NCI-H1417 treated with DMSO at 0.1 percent for 48 hours (cell line): ENCODE measurements at regions not wholly inside any gene's neighbourhood (a gene's known extent, or its start where the extent isn't known, plus 50 kb on each side); places are given as distances from the start of the nearest gene placed in this dataset.
"Not testable (repeated sequence)": the region's sequence is repeated elsewhere in the genome, so short reads cannot be mapped to it uniquely, and the experiment has no call there.

Experiments
- DNase-seq: peaks from one replicate; lab custom pipeline; 2025; lab: John Stamatoyannopoulos, UW

DNA sequence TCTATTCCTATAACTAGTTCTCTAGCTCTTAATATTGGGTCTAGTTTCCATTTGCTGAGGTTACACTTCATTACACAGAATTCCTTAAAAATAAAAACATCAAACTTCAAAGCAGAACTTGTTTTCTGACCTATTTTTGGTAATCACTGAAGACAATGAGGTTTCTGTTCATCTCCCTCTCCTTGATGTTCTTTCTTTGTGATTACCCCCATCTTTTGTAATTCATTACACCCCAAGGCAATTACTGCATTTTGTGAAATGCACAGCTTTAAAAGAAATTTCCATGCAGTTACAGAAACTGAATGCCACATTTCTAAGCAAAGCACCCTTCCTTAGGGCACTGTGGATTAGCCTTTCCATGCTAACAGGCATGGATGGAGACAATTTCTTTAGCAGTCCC, 363.2 kb upstream of the RND3 start:
- DNase-seq, result no peak

DNA sequence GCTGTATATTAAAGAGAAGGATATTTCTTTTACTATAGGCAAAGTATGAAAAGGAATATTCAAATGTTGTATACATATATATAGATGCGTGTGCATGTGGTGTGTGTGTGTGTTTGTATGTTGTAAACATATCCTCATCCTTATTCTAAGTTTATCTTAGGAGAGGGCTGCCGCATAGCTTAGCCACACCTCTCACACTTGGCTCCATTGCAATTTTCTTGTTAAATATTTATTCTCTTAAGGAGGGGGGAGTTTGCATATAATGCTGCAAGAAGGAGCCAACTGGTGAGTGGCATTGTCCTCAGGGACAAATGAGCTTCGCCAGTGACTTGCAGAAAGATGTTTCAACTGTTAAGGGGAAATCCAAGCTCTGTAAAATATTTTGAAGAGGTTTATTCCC, 360.1 kb upstream of the RND3 start:
- DNase-seq, result no peak

DNA sequence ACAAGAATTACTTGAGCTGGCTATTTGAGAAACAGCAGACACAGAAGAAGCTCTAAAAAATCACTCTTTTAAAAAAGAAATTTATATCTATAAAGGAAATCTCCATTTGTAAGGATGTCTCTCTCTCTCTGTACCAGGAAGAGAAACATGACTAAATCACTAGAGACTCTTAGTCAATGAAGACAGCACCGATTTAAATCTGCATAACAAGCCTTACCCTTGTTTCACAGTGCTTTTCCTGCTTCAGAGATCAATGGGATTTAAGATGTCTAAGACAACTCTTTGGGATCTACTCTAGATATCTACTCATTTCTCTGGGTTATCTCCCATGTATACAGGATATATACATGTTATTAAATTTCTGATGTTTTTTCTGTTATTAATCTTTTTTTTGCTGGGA, 359.2 kb upstream of the RND3 start:
- DNase-seq, result no peak

DNA sequence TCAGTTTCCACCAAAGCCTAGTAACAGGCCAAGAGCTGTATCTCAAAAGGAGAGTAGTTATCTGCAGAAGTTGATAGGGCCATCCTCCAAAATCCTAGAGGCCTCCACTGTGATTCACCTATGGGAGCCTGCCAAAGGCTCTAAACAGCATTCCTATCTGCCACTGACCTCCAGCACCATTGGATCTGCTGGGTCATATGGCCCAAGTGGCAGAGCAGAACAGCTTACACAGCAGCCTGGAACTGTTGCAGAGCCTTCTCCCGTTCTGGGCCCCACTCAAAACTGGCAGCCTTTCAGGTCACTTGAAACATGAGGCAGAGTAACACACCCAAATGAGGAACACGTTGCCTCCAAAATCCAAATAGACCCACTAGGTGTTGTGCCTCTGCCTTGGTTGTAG, 345.2 kb upstream of the RND3 start:
- no peak for DNase-seq

DNA sequence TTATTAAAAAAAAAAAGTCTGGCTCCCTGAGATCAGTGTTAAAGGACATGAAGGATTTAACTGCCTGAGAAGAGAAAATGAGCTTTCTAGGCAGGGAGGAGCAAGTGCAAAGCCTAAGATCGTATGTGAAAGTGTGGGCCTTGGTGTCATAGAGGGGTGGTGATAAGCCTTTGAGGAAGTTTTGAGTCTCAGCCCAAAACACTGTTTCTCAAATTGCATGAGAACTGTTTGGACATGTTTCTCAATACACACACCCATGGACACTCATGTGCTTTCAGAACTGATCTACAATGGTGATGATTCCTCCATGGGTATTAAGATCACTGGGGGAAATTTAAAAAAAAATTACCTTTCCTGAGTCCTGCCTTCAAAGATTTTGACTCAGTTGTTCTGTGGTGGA, 336.7 kb upstream of the RND3 start:
- DNase-seq, result no peak

DNA sequence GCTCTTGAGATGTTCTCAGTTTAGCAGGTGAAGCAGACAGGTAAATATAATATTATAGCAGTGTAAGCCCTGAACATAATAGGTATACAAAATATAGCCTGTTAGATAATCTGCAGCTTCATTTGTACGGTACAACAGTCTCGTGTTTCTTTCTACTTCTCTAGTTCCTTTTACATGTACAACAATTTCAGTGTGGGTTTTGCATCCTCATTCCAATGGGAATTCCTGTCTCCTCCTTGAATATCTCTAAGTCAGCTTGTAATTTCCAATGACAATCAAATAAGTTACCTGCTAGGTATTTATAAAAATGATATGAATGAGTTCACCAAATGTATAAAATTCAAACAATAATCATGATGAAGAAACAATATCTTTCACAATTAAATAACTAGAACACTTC, 330.0 kb upstream of the RND3 start:
- no peak for DNase-seq

DNA sequence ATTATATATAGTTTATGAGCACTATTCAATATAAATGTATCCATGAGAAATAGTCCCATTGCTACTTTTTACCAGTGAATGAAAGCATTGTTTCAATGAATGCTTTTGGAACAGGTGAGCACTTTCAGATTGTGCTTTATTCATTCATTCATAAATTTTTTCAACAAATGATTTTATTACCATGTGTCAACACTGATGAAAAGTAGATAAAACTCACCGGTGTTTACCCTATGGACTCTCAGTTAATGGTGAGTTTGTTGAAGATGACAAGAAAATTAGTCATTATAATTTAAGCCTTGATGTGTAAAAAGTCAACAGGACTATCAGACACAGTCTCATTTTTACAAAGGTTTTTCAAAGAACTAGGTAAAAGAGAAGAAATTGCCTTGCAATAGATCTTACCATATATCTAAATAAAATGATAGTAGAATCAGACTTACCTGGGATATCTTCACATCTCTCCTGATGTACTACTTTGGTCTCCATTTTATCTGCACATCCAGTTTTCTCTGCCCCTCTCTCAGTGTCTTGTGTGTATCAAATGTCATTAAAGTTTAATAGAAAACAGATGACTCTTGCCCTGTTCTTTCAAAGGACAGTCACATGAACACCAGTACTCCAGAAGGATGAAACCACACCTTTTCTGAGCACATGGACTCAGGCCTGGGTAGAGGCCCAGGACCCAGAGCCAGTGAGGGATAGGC, 325.3 kb upstream of the RND3 start:
- no peak for DNase-seq

DNA sequence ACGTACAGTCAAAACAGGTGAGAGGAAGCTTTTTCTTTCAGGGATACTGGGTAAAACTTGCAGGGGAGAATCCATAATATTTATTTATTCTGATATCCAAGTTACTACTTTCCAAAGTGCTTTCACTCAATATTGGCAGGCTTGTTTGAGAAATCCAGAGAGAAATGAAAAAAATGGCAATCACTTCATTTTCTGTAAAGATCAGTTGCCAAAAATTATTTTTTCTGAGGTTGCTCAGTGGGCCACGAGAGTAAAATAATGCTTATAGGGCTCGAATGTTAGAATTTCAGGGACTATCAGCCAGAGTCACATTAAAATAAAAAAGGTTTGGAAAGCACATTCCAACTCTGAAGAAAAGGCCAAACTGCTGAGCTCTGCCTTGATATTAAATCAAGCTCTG, 324.6 kb upstream of the RND3 start:
- no peak for DNase-seq

DNA sequence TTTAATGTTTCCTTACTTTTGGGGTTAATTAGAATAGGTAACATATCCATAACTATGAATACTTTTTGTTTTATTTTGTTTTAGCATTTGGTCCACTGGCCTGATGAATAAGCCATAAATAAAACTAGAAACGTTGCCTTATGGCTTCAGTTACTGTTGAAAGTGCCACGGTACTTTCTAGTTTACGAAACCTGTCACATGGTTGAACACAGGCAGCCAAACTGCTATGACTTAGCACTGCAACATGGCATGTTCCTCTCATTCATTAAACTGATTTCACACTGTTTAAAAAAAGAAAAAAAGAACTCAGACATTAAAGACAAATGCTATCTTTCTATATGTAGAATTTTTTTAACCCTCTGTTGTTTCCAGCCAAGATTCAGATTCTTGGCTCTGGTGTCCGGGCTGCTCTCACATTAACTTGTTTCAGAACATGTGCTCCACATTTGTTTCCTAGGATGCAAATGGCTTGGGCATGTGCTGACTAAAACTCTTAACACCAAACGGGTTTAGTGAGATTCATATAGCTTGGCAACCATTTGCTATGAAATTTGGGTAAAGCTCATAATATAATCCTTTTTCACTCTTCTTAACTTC, 323.9 kb upstream of the RND3 start:
- DNase-seq, result no peak

DNA sequence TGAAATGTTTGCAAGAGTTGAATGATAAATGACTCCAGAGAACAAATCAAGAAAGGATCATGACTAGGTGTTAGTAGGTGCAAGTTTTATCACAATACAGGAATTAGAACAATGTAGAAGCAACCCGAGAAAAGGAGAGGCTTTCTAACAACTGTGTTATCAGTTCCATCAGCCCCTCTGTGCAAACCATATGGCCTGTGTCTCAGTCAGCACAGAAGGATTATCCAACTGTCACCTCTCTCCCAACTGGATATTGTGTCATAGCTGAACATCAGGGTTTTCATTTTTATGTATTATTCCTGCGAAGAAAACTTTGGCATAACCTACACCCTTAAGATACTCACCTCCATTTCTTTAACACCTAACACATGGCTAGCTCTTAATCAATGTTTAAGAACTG, 321.6 kb upstream of the RND3 start:
- no peak for DNase-seq

DNA sequence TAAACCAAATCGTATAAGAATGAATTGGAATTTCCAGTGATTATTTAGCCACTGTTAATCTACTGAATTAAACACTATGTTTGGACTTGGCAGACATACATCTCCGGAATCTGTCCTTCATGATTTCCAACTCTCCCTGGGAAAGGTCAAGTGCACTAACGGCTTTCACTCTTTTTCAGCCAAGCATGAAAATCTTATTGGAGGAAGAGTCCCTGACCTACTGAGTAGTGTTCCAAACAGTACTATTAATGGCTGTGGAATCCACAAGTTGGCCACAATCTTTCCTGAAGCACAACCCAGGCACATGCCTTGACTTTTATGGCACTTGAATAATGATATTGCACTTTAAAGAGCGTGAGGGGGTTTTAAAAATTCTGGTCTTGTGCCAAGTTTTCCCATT, 318.9 kb upstream of the RND3 start:
- DNase-seq, result no peak

DNA sequence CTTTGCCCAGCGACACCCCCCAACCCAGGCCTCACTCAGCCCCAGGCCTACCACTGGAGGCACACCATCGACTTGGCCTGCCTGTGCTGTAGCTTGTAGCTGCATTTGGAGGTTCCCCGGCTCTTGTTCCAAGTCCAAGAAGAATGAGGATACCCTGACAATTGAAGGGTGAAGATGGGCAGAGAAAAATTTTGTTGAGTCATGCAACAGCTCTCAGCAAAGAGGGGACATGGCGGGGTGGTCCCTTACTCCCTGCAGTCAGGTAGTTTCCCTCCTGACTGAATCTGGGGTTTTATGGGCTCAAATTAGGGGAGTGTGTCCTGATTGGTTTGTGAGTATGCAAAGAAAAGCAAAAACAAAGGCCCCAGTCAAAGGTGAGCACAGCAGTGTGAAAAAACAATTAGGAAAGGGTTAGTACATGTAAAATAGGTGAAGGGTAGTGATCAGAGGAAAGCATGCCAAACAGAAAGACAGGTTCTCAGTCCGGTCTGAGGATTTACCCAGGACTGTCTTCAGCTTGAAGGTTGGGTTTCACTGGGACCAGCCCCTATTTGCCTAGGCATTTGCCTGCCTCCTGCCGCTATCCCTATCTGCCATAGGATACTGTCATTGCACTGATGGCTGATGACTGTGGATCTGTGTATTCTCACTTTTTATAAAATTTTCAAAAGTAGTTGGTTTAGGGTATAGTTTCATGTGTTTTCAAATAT, 316.4 kb upstream of the RND3 start:
- DNase-seq, result no peak

DNA sequence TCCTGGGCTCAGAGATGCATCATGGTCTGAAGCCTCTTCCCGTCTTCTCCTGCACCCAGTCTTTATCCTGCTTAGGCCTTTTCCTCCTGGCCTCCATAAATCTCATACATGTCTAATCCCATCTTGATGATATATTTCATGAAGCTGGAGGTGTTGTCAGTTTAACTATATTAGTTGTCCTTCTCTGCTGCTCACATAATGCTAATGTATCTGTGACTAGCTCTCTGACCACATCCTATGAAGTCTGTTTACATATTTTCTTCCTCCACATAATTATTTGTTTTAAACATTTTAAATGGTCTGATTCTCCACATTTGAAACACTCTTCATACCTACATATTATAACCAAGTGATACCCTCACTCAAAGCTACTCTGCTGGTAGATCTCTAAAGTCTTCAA, 315.2 kb upstream of the RND3 start:
- DNase-seq, result no peak

DNA sequence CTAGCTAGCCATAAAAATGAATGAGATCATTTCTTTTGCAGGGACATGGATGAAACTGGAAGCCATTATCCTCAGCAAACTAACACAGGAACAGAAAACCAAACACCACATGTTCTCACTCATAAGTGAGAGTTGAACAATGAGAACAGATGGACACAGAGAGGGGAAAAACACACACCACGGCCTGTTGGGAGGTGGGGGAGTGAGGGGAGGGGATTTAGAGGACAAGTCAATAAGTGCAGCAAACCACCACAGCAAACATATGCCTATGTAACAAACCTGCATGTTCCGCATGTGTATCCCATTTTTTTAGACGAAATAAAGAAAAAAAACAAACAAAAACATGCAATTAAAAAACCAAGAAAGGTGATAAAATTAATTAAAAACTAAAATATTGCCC, 308.8 kb upstream of the RND3 start:
- DNase-seq, result not testable (repeated sequence)

DNA sequence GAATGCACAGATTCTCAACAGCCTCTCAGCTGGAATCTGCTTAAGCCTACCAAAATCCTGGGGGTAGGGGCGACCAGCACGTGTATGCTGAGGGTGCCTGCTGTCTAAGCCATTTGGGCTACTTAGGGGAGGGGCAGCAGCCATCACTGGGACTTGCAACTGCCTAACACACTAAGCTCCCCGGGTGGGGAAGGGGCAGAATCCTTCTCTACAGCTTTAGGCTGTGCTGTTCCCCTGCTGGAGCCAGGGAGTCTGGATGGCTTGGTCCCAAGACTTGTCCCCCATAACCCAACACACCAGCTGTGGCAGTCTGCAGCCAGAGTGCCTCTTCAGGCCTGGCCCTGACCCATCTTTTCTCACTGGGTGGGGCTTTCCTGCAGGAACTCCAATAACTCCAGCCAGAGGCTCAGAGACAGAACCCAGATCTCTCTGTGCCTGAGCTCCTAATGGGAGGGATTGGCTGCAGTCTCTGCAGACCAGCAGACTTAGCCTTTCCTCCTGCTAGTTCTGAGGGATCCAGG, 305.4 kb upstream of the RND3 start:
- DNase-seq, result no peak

DNA sequence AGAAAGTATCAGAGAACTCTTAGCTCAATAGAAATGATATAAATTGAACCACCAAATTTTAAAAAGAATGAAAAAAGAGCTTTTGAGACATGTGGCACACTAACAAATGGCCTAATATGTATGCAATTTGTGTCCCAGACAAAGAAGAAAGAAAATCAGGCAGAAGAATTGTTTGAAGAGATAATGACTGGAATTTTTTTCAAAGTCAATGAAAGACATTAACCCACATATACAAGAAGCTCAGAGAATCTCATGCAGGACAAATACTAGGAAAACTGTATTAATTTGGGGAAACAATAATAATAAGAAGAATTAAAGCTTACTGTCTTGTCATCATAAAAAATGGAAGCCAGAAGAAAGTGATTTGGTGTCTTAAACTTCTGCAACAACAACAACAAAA, 304.1 kb upstream of the RND3 start:
- DNase-seq, result no peak

DNA sequence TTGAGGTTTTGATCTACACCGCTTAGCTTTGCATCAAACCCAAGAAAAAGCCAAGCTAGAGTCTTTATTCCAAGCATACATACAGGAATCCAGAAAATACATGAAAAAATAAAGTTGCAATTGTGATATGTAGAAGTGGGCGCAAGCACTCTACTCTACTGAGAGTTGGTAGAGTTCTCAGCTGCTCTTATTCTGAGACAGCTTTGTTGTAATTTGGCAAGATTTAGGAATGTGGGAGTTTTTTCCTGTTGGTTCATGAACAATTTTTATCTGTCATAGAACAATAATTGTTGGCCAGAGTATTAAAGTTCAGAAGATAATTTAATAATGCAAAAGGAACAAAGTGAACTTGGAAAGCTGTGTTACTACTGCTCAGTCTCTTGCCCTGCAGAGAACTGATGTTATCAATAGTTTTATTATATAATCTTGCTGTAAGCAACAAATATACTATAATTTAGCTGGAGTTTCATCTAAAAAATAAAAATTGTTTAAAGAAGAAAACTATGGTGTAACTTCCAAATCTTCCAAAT, 302.0 kb upstream of the RND3 start:
- no peak for DNase-seq

DNA sequence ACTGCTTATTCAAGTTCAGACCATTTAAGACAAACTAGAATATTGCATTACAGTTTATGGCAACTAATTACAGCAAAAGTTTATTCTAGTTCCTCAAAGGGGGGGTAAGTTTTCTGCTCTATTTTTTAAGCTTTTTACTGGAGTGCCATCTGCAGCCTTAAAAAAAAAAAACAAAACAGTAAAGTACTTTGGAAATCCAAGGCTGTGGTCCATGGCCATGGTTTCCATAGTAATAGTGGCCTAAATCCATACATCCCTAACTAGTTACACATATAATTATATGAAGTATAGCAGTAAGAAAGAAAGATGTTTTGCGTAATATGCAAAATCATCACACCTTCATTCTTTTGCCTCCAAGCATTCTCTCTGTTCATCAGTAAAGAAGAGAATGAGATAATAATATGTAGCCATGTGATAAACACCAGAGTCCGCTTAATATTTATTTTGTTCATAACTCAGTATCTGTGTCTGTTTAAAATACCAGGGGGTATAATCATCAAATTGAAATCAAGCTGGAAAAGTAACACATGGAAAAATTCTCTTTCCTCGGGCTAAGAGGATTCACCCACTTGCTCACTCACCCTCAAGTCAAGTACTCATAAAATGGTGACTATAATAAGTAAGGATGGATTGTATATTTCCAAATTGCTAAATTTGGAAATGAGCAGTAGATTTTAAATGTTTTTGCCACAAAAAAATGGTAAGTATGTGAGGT, 301.1 kb upstream of the RND3 start:
- DNase-seq, result no peak

DNA sequence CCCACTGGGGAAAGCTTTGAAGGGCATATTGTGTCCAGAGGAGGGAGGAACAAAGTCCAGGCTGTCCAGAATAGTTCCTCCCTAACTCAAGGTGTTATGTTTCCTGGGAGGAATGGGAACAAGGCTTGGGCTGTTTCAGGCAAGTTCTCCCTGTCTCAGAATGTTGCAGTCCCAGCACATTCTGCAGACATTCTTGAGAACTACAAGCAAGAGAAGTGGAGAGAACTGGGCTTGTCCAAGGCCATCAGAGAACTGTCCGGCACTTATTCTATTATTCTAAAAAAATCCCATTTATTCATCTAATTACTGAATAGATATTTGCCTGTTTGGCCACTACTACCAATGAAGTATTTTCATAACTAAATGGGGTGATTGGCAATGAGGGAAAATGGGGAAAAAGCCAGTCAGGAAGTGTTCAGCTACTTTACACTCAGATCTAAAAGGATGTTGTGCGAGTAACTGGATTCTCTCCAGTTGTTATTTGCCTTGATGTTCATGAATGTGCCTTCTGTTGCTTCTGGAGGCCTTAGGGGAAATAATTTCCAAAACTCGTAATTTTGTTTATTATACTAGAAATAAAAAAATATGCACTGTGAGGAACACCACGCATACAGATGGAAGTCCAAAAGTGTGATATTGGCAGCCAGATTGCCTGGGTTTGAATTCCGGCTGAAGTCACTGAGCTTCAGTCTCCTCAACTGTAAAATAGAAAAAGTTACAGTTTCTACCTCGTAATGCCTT, 300.1 kb upstream of the RND3 start:
- DNase-seq, result no peak

DNA sequence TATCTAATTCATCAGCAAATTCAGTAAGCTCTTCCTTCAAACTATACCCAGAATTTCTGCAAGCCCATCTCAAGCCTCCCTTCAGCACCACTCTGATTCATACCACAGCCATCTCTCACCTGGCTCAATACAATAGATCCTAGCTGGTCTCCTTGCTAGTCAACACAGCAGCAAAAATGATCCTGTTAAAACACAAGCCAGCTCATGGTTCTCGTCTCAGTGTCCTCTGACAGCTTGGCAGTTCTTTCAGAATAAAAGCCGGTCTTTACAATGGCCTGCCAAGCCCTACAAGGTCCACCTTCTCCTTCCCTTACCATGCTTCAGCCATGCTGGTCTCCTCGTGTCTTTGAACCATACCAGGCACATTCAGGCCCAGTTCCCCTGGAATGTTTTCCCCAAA, 296.9 kb upstream of the RND3 start:
- no peak for DNase-seq

DNA sequence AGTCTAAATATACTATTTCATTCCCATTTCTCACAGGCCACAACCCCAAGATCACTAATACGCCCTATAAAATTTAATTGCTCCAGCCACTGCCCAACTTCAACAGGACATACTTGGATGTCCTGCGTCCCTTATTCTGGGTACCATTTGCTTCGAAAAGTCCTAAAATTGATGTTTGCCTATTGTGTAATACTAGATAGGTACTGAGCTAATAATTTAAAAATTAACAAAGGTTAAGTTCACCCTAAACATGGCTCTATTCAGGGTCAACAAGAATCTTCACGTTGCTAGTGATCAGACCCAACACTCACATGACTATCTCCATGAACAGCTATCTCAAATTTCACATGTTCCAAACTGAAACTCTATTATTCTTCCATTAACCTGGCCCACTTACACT, 296.4 kb upstream of the RND3 start:
- DNase-seq, result no peak

DNA sequence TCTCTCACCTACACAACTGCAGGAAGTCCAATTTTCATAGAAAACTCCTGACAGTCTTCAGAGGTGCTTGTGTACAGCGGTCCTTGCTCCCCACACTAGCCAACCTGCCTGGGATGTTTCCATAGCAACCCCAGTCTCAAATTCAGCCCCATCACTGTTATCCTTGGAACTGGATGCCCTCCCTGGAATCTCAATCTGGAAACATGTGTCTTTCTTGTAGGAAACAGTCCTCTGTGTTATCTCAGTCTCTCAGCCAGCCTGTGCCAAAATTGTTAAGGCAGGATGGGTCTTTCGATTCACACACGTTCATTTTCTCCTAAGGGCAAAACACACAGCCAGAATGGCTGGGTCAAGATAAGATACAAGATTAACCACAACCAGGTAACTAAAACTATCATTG, 295.5 kb upstream of the RND3 start:
- no peak for DNase-seq
